H1 (cell line): ENCODE measurements at regions not wholly inside any gene's neighbourhood (a gene's known extent, or its start where the extent isn't known, plus 50 kb on each side); places are given as distances from the start of the nearest gene placed in this dataset.

ENCODE experiments used
- CTCF ChIA-PET: fragments of 300-600 bp; sonication (Branson Sonifier 250); formaldehyde crosslinking; loops from one replicate; lab custom pipeline; 2021; ENCODE audit not compliant: partially characterized antibody; lab: Charles Lee
- POLR2A ChIA-PET: fragments of 300-600 bp; sonication (Branson Sonifier 250); formaldehyde crosslinking; loops from one replicate; lab custom pipeline; 2021; ENCODE audit warnings: inconsistent platforms; ENCODE audit not compliant: partially characterized antibody; lab: Charles Lee
- DNase-seq, 2 experiments: peaks; one replicate each; pipeline versions ENCODE4 v3.0.0 to v3.0.0-alpha.2; 2010 to 2022; ENCODE audit warnings: low spot score in 2 of 2, low read depth in 1 of 2, mixed read lengths in 1 of 2
- FAIRE-seq: peaks from 2 replicates; lab custom pipeline; 2011; peaks lifted over from hg19 to GRCh38; lab: Jason Lieb, UNC
- H2AFZ ChIP-seq: 2 replicates; pipeline ENCODE4 v1.8.1; 2012; ENCODE audit warnings: low read length, inconsistent platforms
- H2AK5ac ChIP-seq: 2 replicates; pipeline ENCODE4 v1.6.1; 2013; ENCODE audit warnings: low read depth, low read length
- H2BK120ac ChIP-seq: replicated peaks from 2 replicates; pipeline ENCODE3; 2013; ENCODE audit warnings: low read depth, low read length, inconsistent platforms
- H2BK12ac ChIP-seq: 2 replicates; pipeline ENCODE4 v1.6.1; 2013; ENCODE audit warnings: low read depth, low read length
- H2BK15ac ChIP-seq: 2 replicates; pipeline ENCODE4 v1.6.1; 2013; ENCODE audit warnings: low read length
- H2BK20ac ChIP-seq: 2 replicates; pipeline ENCODE4 v1.6.1; 2013; ENCODE audit warnings: low read length
- H2BK5ac ChIP-seq: 2 replicates; pipeline ENCODE4 v1.6.1; 2013; ENCODE audit warnings: low read depth, low read length
- H3K14ac ChIP-seq: 2 replicates; pipeline ENCODE4 v1.6.1; 2013; ENCODE audit warnings: inconsistent platforms; ENCODE audit not compliant: insufficient read length
- H3K18ac ChIP-seq: 2 replicates; pipeline ENCODE4 v1.6.1; 2013; ENCODE audit warnings: low read length; ENCODE audit errors: extremely low read depth
- H3K23ac ChIP-seq: 2 replicates; pipeline ENCODE4 v1.6.1; 2013; ENCODE audit warnings: inconsistent platforms; ENCODE audit not compliant: insufficient read length
- H3K23me2 ChIP-seq: 2 replicates; pipeline ENCODE4 v1.6.1; 2013; ENCODE audit warnings: low read depth, low read length
- H3K27ac ChIP-seq: 2 replicates; pipeline ENCODE4 v1.6.1; 2011; ENCODE audit warnings: low read depth, low read length, inconsistent platforms
- H3K27me3 ChIP-seq, 4 experiments: replicated peaks in 1 of 4; 1 replicate in 1 of 4; 2 replicates in 3 of 4; pipeline versions ENCODE4 v1.6.1 to v1.8.1; 2011 to 2013; ENCODE audit warnings: low read length in 3 of 4, mild to moderate bottlenecking in 3 of 4, inconsistent platforms in 2 of 4, mixed read lengths in 2 of 4, moderate library complexity in 1 of 4; ENCODE audit not compliant: control insufficient read depth in 3 of 4, insufficient read depth in 3 of 4; ENCODE audit errors: extremely low read depth in 1 of 4
- H3K36me3 ChIP-seq, 4 experiments: 2 replicates each; pipeline versions ENCODE4 v1.6.1 to v1.8.1; 2011 to 2013; ENCODE audit warnings: mild to moderate bottlenecking in 4 of 4, low read length in 3 of 4, moderate library complexity in 2 of 4, control low read depth in 1 of 4, inconsistent platforms in 1 of 4; ENCODE audit not compliant: insufficient read depth in 4 of 4, control insufficient read depth in 2 of 4
- H3K4ac ChIP-seq: replicated peaks from 2 replicates; pipeline ENCODE3; 2013; ENCODE audit warnings: low read length, low read depth, mixed read lengths, inconsistent platforms; ENCODE audit not compliant: insufficient read length
- H3K4me1 ChIP-seq, 4 experiments: replicated peaks in 1 of 4; 1 replicate in 1 of 4; 2 replicates in 3 of 4; pipeline versions ENCODE4 v1.6.1 to v1.8.1; 2011 to 2013; ENCODE audit warnings: low read length in 3 of 4, inconsistent platforms in 2 of 4, mixed read lengths in 1 of 4; ENCODE audit not compliant: insufficient read depth in 4 of 4, control insufficient read depth in 3 of 4
- H3K4me2 ChIP-seq, 2 experiments: 2 replicates each; pipeline versions ENCODE4 v1.6.1 to v1.8.1; 2011 to 2013; ENCODE audit warnings: low read depth in 2 of 2, low read length in 2 of 2, control low read depth in 1 of 2, inconsistent platforms in 1 of 2, mild to moderate bottlenecking in 1 of 2; ENCODE audit not compliant: insufficient read depth in 1 of 2
- H3K4me3 ChIP-seq, 4 experiments: fragments of 200-600, 300-600 bp in 1 of 4; sonication (generic), shearing (Covaris generic), sonication (Bioruptor Twin) in 1 of 4; 2 replicates each; pipeline versions ENCODE4 v1.5.1 to v1.8.1; 2011 to 2016; ENCODE audit warnings: low read length in 4 of 4, low read depth in 3 of 4, control low read depth in 2 of 4, inconsistent platforms in 2 of 4, mild to moderate bottlenecking in 2 of 4, mixed read lengths in 1 of 4, moderate library complexity in 1 of 4; ENCODE audit not compliant: insufficient read depth in 2 of 4; ENCODE audit errors: extremely low read depth in 1 of 4
- H3K56ac ChIP-seq: replicated peaks from 2 replicates; pipeline ENCODE3; 2013; ENCODE audit warnings: low read depth, mild to moderate bottlenecking, mixed read lengths, low read length, inconsistent platforms; ENCODE audit not compliant: insufficient read length
- H3K79me1 ChIP-seq: 2 replicates; pipeline ENCODE4 v1.6.1; 2013; ENCODE audit warnings: low read depth, low read length, control low read depth
- H3K79me2 ChIP-seq, 2 experiments: 2 replicates each; pipeline versions ENCODE4 v1.6.1 to v1.8.1; 2012 to 2013; ENCODE audit warnings: low read length in 2 of 2, mild to moderate bottlenecking in 2 of 2, inconsistent platforms in 1 of 2; ENCODE audit not compliant: insufficient read depth in 2 of 2, control insufficient read depth in 1 of 2
- H3K9ac ChIP-seq, 4 experiments: replicated peaks in 1 of 4; 1 replicate in 1 of 4; 2 replicates in 3 of 4; pipeline versions ENCODE4 v1.6.1 to v1.8.1; 2011 to 2013; ENCODE audit warnings: low read depth in 3 of 4, low read length in 3 of 4, control low read depth in 2 of 4, mild to moderate bottlenecking in 2 of 4, moderate library complexity in 2 of 4, inconsistent platforms in 1 of 4; ENCODE audit errors: extremely low read depth in 1 of 4
- H3K9me3 ChIP-seq, 2 experiments: 2 replicates each; pipeline versions ENCODE4 v1.6.1 to v1.8.1; 2012 to 2013; ENCODE audit warnings: mild to moderate bottlenecking in 2 of 2, moderate library complexity in 2 of 2, control low read depth in 1 of 2, inconsistent platforms in 1 of 2, low read depth in 1 of 2, low read length in 1 of 2, mixed read lengths in 1 of 2; ENCODE audit not compliant: insufficient read depth in 2 of 2
- H4K20me1 ChIP-seq, 2 experiments: replicated peaks in 1 of 2; 2 replicates each; pipeline versions ENCODE3 to v1.8.1; 2011 to 2013; ENCODE audit warnings: inconsistent platforms in 2 of 2, low read length in 2 of 2, mild to moderate bottlenecking in 1 of 2; ENCODE audit not compliant: insufficient read depth in 2 of 2, control insufficient read depth in 1 of 2
- H4K5ac ChIP-seq: 2 replicates; pipeline ENCODE4 v1.6.1; 2013; ENCODE audit warnings: low read length, low read depth, mixed read lengths, inconsistent platforms; ENCODE audit not compliant: insufficient read length
- H4K8ac ChIP-seq: 2 replicates; pipeline ENCODE4 v1.8.0; 2013; ENCODE audit warnings: mild to moderate bottlenecking, moderate library complexity, low read length, inconsistent platforms; ENCODE audit not compliant: insufficient read depth; ENCODE audit errors: extremely low read depth
- H4K91ac ChIP-seq: replicated peaks from 2 replicates; pipeline ENCODE3; 2013; ENCODE audit warnings: low read length, mixed read lengths, inconsistent platforms; ENCODE audit not compliant: insufficient read length
- EP300 ChIP-seq, 2 experiments: IDR thresholded peaks; 1 replicate in 1 of 2; 2 replicates in 1 of 2; pipeline ENCODE4 v1.6.1; 2011 to 2012; ENCODE audit warnings: low read depth in 2 of 2, low read length in 2 of 2, mild to moderate bottlenecking in 2 of 2, borderline replicate concordance in 1 of 2, inconsistent platforms in 1 of 2, moderate library complexity in 1 of 2
- MAX ChIP-seq: IDR thresholded peaks from 2 replicates; pipeline ENCODE4 v1.6.1; 2012; ENCODE audit warnings: inconsistent platforms
- POLR2A ChIP-seq, 2 experiments: IDR thresholded peaks; 1 replicate in 1 of 2; 2 replicates in 1 of 2; pipeline ENCODE4 v1.6.1; 2011; ENCODE audit warnings: low read depth in 2 of 2, low read length in 2 of 2, mild to moderate bottlenecking in 2 of 2; ENCODE audit errors: control extremely low read depth in 1 of 2
- POU5F1 ChIP-seq: IDR thresholded peaks from 2 replicates; pipeline ENCODE4 v1.6.1; 2011; ENCODE audit warnings: low read depth, mild to moderate bottlenecking, low read length, moderate library complexity
- RBBP5 ChIP-seq: IDR thresholded peaks from 2 replicates; pipeline ENCODE4 v1.7.1; 2012; ENCODE audit warnings: low read depth, mild to moderate bottlenecking, inconsistent platforms, low read length, moderate library complexity, borderline replicate concordance
- RXRA ChIP-seq: IDR thresholded peaks from 2 replicates; pipeline ENCODE4 v1.6.1; 2011; ENCODE audit warnings: low read depth, mild to moderate bottlenecking, low read length, moderate library complexity; ENCODE audit not compliant: insufficient read depth
- SIN3A ChIP-seq, 2 experiments: IDR thresholded peaks in 1 of 2; conservative IDR thresholded peaks in 1 of 2; 2 replicates each; pipeline ENCODE4 v1.6.1; 2011 to 2012; ENCODE audit warnings: low read length in 2 of 2, improper control_type of control experiment in 1 of 2, low read depth in 1 of 2, mild to moderate bottlenecking in 1 of 2
- SIRT6 ChIP-seq: IDR thresholded peaks from one replicate; pipeline ENCODE4 v1.7.1; 2012; ENCODE audit warnings: low read length, inconsistent platforms
- SP4 ChIP-seq: IDR thresholded peaks from 2 replicates; pipeline ENCODE4 v1.6.1; 2012; ENCODE audit warnings: low read length, inconsistent platforms
- SUZ12 ChIP-seq: fragments of 200-600 bp; sonication (generic); IDR thresholded peaks from 2 replicates; pipeline ENCODE4 v1.6.1; 2012; ENCODE audit warnings: mild to moderate bottlenecking, inconsistent platforms, low read length, moderate library complexity, mixed read lengths
- TAF7 ChIP-seq: optimal IDR thresholded peaks from 2 replicates; pipeline ENCODE3; 2011; ENCODE audit warnings: low read depth, mild to moderate bottlenecking, inconsistent platforms, low read length, moderate library complexity, borderline replicate concordance
- WGBS, 2 experiments: shearing (Covaris generic) in 1 of 2; methylation state at CpG; one replicate each; pipeline versions ENCODE4 v1.1.6 to v1.1.7; 2013 to 2015; ENCODE audit warnings: low lambda C conversion rate in 2 of 2, mixed read lengths in 2 of 2, inconsistent platforms in 1 of 2, low coverage in 1 of 2, missing lambda C conversion rate in 1 of 2; ENCODE audit not compliant: insufficient replicate concordance in 2 of 2, insufficient coverage in 1 of 2, insufficient read length in 1 of 2; ENCODE audit errors: extremely low coverage in 1 of 2, missing lambda C conversion rate in 1 of 2; 5-methylcytosine and 5-hydroxymethylcytosine counted together
- TF ChIP-seq, protein P1 (sequence below), 3 experiments: IDR thresholded peaks; 1 replicate in 2 of 3; 2 replicates in 1 of 3; pipeline versions ENCODE4 v1.5.1 to v1.6.1; 2011; ENCODE audit warnings: low read length in 3 of 3, mild to moderate bottlenecking in 3 of 3, inconsistent platforms in 2 of 3, low read depth in 1 of 3, moderate library complexity in 1 of 3; ENCODE audit not compliant: insufficient read depth in 1 of 3; ENCODE audit errors: control extremely low read depth in 1 of 3

DNA sequence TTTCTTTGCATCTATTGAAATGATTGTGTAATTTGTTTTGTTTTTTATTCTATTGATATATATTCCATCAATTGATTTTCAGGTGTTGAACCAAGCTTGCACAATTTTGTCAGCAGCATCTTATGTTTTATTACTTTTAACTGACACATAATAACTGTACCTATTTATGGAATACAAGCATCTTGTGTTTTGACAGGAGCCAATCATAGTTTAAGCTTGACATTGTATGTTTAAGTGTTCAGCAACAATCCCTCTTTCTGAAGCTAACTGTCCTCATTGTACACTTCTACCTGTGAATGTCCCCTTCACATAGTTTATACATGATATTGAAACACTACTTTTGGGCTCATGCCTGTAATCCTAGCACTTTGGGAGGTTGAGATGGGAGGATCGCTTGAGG is 1017.6 kb upstream of the GYPC start:
- no peak overlapping the region for H2AFZ ChIP-seq
- H3K4me3 ChIP-seq: no peak overlapping the region
- H4K91ac ChIP-seq: no peak overlapping the region
- H3K36me3 ChIP-seq: no peaks in the 10 kb centered on the region
- H2BK15ac ChIP-seq: no peak overlapping the region
- ChIA-PET CTCF (no interaction called here), POLR2A (no interaction called here)
- H3K23me2 ChIP-seq: no peaks in the 10 kb centered on the region
- H3K4me1 ChIP-seq: no peaks in the 10 kb centered on the region; a peak in 1 of 7 replicates
- no peak overlapping the region for H3K4me2 ChIP-seq
- no peak overlapping the region for H4K5ac ChIP-seq
- H3K79me1 ChIP-seq: no peaks in the 10 kb centered on the region
- no peak overlapping the region for H3K18ac ChIP-seq
- 93% methylated on average over 1 of the region's 1 CpG; no CpG with 5 or more reads in 1 of the 2 experiments for WGBS, 2 experiments
- no peak overlapping the region for H3K9ac ChIP-seq
- no peak overlapping the region for H3K56ac ChIP-seq
- no peak overlapping the region for H3K4ac ChIP-seq
- H4K8ac ChIP-seq: no peak overlapping the region
- H3K79me2 ChIP-seq: no peaks in the 10 kb centered on the region
- H3K23ac ChIP-seq: no peak overlapping the region
- H3K14ac ChIP-seq: no peak overlapping the region
- H3K27me3 ChIP-seq: no peaks in the 10 kb centered on the region
- H2AK5ac ChIP-seq: no peak overlapping the region
- H2BK120ac ChIP-seq: no peak overlapping the region
- H4K20me1 ChIP-seq: no peaks in the 10 kb centered on the region
- no peak overlapping the region for H2BK20ac ChIP-seq
- no peaks in the 10 kb centered on the region for H3K9me3 ChIP-seq
- no peak overlapping the region for H2BK12ac ChIP-seq
- FAIRE-seq (no peak), DNase-seq (no peak)
- no peak overlapping the region for H3K27ac ChIP-seq
- no peak overlapping the region for H2BK5ac ChIP-seq
- TF ChIP-seq RXRA (no peak), POU5F1 (no peak), SUZ12 (no peak), SIN3A (conservative IDR thresholded peaks at IDR 0.05 in 1 of 2, IDR thresholded peaks at IDR 0.05 in 1 of 2; ENCODE audit: low read depth in 1 of 2, low read length in 2 of 2) (no peak), EP300 (IDR thresholded peaks at IDR 0.05; ENCODE audit: borderline replicate concordance in 1 of 2, low read depth in 2 of 2, low read length in 2 of 2) (no peak), TAF7 (no peak), SP4 (no peak), SIRT6 (no peak), RBBP5 (no peak), MAX (no peak), POLR2A (IDR thresholded peaks at IDR 0.05; ENCODE audit: control extremely low read depth in 1 of 2, low read depth in 2 of 2, low read length in 2 of 2) (no peak)
- TF ChIP-seq, protein P1, sequence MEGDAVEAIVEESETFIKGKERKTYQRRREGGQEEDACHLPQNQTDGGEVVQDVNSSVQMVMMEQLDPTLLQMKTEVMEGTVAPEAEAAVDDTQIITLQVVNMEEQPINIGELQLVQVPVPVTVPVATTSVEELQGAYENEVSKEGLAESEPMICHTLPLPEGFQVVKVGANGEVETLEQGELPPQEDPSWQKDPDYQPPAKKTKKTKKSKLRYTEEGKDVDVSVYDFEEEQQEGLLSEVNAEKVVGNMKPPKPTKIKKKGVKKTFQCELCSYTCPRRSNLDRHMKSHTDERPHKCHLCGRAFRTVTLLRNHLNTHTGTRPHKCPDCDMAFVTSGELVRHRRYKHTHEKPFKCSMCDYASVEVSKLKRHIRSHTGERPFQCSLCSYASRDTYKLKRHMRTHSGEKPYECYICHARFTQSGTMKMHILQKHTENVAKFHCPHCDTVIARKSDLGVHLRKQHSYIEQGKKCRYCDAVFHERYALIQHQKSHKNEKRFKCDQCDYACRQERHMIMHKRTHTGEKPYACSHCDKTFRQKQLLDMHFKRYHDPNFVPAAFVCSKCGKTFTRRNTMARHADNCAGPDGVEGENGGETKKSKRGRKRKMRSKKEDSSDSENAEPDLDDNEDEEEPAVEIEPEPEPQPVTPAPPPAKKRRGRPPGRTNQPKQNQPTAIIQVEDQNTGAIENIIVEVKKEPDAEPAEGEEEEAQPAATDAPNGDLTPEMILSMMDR (IDR thresholded peaks at IDR 0.05; ENCODE audit: control extremely low read depth in 1 of 3, insufficient read depth in 1 of 3, low read depth in 1 of 3, low read length in 3 of 3): no peak
